Smooth muscle cell (in vitro differentiated cells): ENCODE measurements at regions not wholly inside any gene's neighbourhood (a gene's known extent, or its start where the extent isn't known, plus 50 kb on each side); places are given as distances from the start of the nearest gene placed in this dataset.

ENCODE experiments used
- DNase-seq: peaks from one replicate; lab custom pipeline; 2025; ENCODE audit not compliant: unreplicated experiment; lab: John Stamatoyannopoulos, UW
- H2AFZ ChIP-seq: fragments of 200-600 bp; sonication (generic); 2 replicates; pipeline ENCODE4 v1.6.0; 2016; ENCODE audit warnings: antibody characterized with exemption, low read depth, mild to moderate bottlenecking
- H3F3A ChIP-seq: fragments of 200-600 bp; sonication (generic); 2 replicates; pipeline ENCODE4 v1.6.0; 2017; ENCODE audit warnings: antibody characterized with exemption, low read depth
- H3K27ac ChIP-seq: fragments of 200-600 bp; sonication (generic); 2 replicates; pipeline ENCODE4 v1.5.1; 2016; ENCODE audit warnings: low read depth, mild to moderate bottlenecking
- H3K27me3 ChIP-seq: fragments of 200-600 bp; sonication (generic); 2 replicates; pipeline ENCODE4 v1.6.1; 2016; ENCODE audit warnings: low read depth, mild to moderate bottlenecking
- H3K36me3 ChIP-seq: fragments of 200-600 bp; sonication (generic); 2 replicates; pipeline ENCODE4 v1.5.1; 2016; ENCODE audit warnings: low read depth
- H3K4me1 ChIP-seq: fragments of 200-600 bp; sonication (generic); 2 replicates; pipeline ENCODE4 v1.5.1; 2016; ENCODE audit warnings: low read depth
- H3K4me2 ChIP-seq: fragments of 200-600 bp; sonication (generic); 2 replicates; pipeline ENCODE4 v1.6.0; 2016; ENCODE audit warnings: mild to moderate bottlenecking
- H3K4me3 ChIP-seq: fragments of 200-600 bp; sonication (generic); 2 replicates; pipeline ENCODE4 v1.5.1; 2016; ENCODE audit warnings: mild to moderate bottlenecking
- H3K79me2 ChIP-seq: fragments of 200-600 bp; sonication (generic); 2 replicates; pipeline ENCODE4 v1.6.0; 2016; ENCODE audit warnings: low read depth, mild to moderate bottlenecking
- H3K9ac ChIP-seq: fragments of 200-600 bp; sonication (generic); 2 replicates; pipeline ENCODE4 v1.6.0; 2016; ENCODE audit warnings: low read depth
- H3K9me3 ChIP-seq: fragments of 200-600 bp; sonication (generic); replicated peaks from 2 replicates; pipeline ENCODE4 v1.5.1; 2016; ENCODE audit warnings: low read depth
- H4K20me1 ChIP-seq: fragments of 200-600 bp; sonication (generic); 2 replicates; pipeline ENCODE4 v1.6.0; 2016; ENCODE audit warnings: low read depth
- CTCF ChIP-seq: fragments of 200-600 bp; sonication (generic); IDR thresholded peaks from 2 replicates; pipeline ENCODE4 v1.5.1; 2017; ENCODE audit warnings: borderline replicate concordance, mild to moderate bottlenecking, antibody characterized with exemption; ENCODE audit not compliant: insufficient read depth, poor library complexity, severe bottlenecking
- WGBS: methylation state at CpG from one replicate; pipeline ENCODE4 v1.1.7; 2016; ENCODE audit warnings: low lambda C conversion rate; 5-methylcytosine and 5-hydroxymethylcytosine counted together

GRCh38 chr6:28657381-28657768 is 131.7 kb downstream of the GPX5 start:
- peak overlapping the region; percentile 91 for H3K4me2 ChIP-seq
- peak overlapping the region; percentile 52 for H3K27ac ChIP-seq
- no peaks in the 10 kb centered on the region for H3K36me3 ChIP-seq
- H3F3A ChIP-seq = peaks cover 7% of the 10 kb centered on the region
- no peaks in the 10 kb centered on the region for H3K27me3 ChIP-seq
- WGBS = 7% methylated on average over 10 of the region's 10 CpGs
- H3K9me3 ChIP-seq = no peaks in the 10 kb centered on the region
- peak overlapping the region; percentile 76 for H3K4me3 ChIP-seq
- TF ChIP-seq CTCF = no peak
- H3K79me2 ChIP-seq = no peaks in the 10 kb centered on the region
- H3K9ac ChIP-seq = peak overlapping the region; percentile 31
- H3K4me1 ChIP-seq = peaks cover 9% of the 10 kb centered on the region
- H4K20me1 ChIP-seq = no peaks in the 10 kb centered on the region
- no peak for DNase-seq
- H2AFZ ChIP-seq = peak overlapping the region; percentile 94

- DNase-seq = no peak
- Histone ChIP-seq H3K9ac (peak overlapping the region; percentile 31), H4K20me1 (no peaks in the 10 kb centered on the region), H2AFZ (peak overlapping the region; percentile 94), H3K79me2 (no peaks in the 10 kb centered on the region), H3K4me2 (peak overlapping the region; percentile 91), H3K4me1 (peaks cover 9% of the 10 kb centered on the region), H3K27ac (peak overlapping the region; percentile 52), H3K36me3 (no peaks in the 10 kb centered on the region), H3K27me3 (no peaks in the 10 kb centered on the region), H3K9me3 (no peaks in the 10 kb centered on the region), H3K4me3 (peak overlapping the region; percentile 76), H3F3A (peaks cover 7% of the 10 kb centered on the region)
- no peak for TF ChIP-seq CTCF
- 2% methylated on average over 27 of the region's 27 CpGs for WGBS
Measured at GRCh38 chr6:28657769-28658465, 132.2 kb downstream of the GPX5 start.

GRCh38 chr6:28658475-28659249 is 133.0 kb downstream of the GPX5 start:
- DNase-seq = no peak
- Histone ChIP-seq H3K9ac (peak overlapping the region; percentile 26), H3F3A (peaks cover 7% of the 10 kb centered on the region), H3K79me2 (no peaks in the 10 kb centered on the region), H3K4me1 (peaks cover 9% of the 10 kb centered on the region), H2AFZ (peak overlapping the region; percentile 91), H3K36me3 (no peaks in the 10 kb centered on the region), H3K4me2 (peak overlapping the region; percentile 91), H3K4me3 (peak overlapping the region; percentile 76), H3K27ac (peak overlapping the region; percentile 10), H3K9me3 (no peaks in the 10 kb centered on the region), H4K20me1 (no peaks in the 10 kb centered on the region), H3K27me3 (no peaks in the 10 kb centered on the region)
- WGBS = 2% methylated on average over 16 of the region's 16 CpGs
- TF ChIP-seq CTCF = no peak
